ENCODE measurements at regions not wholly inside any gene's neighbourhood (a gene's known extent, or its start where the extent isn't known, plus 50 kb on each side); places are given as distances from the start of the nearest gene placed in this dataset.

GRCh38 chr3:95654570-95655362 lies 1159.6 kb upstream of the EPHA6 start:
- Histone ChIP-seq H3K36me3 (no peaks in the 10 kb centered on the region), H3K9me3 (peaks cover 2% of the 10 kb centered on the region; the same call in 1 of the 2 replicates), H3K4me3 (no peak overlapping the region), H3K27me3 (no peaks in the 10 kb centered on the region)
- DNase-seq: no peak

GRCh38 chr3:95655363-95655986 lies 1158.9 kb upstream of the EPHA6 start:
- Histone ChIP-seq H3K27me3 (no peaks in the 10 kb centered on the region), H3K36me3 (no peaks in the 10 kb centered on the region), H3K9me3 (peaks cover 2% of the 10 kb centered on the region; the same call in 1 of the 2 replicates), H3K4me3 (no peak overlapping the region)
- DNase-seq: no peak

GRCh38 chr3:95670765-95671164 lies 1143.6 kb upstream of the EPHA6 start:
- no peak overlapping the region for H3K4me3 ChIP-seq
- H3K36me3 ChIP-seq: no peaks in the 10 kb centered on the region
- no peaks in the 10 kb centered on the region for H3K9me3 ChIP-seq
- H3K27me3 ChIP-seq: no peaks in the 10 kb centered on the region
- no peak for DNase-seq

GRCh38 chr3:95673215-95673614 lies 1141.2 kb upstream of the EPHA6 start:
- Histone ChIP-seq H3K9me3 (no peaks in the 10 kb centered on the region), H3K36me3 (no peaks in the 10 kb centered on the region), H3K4me3 (no peak overlapping the region), H3K27me3 (no peaks in the 10 kb centered on the region)
- DNase-seq: no peak

- H3K36me3 ChIP-seq: no peaks in the 10 kb centered on the region
- no peaks in the 10 kb centered on the region for H3K27me3 ChIP-seq
- DNase-seq: no peak
- H3K9me3 ChIP-seq: no peaks in the 10 kb centered on the region; the same call in 1 of the 2 replicates
- H3K4me3 ChIP-seq: no peak overlapping the region
Measured at GRCh38 chr3:95705786-95706418, 1108.5 kb upstream of the EPHA6 start.

- Histone ChIP-seq H3K27me3 (no peaks in the 10 kb centered on the region), H3K4me3 (no peak overlapping the region), H3K9me3 (no peaks in the 10 kb centered on the region; the same call in 1 of the 2 replicates), H3K36me3 (no peaks in the 10 kb centered on the region)
- DNase-seq: no peak
Measured at GRCh38 chr3:95707268-95707667, 1107.1 kb upstream of the EPHA6 start.

GRCh38 chr3:95710684-95711083 lies 1103.7 kb upstream of the EPHA6 start:
- no peaks in the 10 kb centered on the region; the same call in 1 of the 2 replicates for H3K9me3 ChIP-seq
- H3K36me3 ChIP-seq: no peaks in the 10 kb centered on the region
- DNase-seq: no peak
- H3K4me3 ChIP-seq: no peak overlapping the region
- no peaks in the 10 kb centered on the region for H3K27me3 ChIP-seq

- H3K4me3 ChIP-seq: no peak overlapping the region
- no peaks in the 10 kb centered on the region for H3K36me3 ChIP-seq
- no peaks in the 10 kb centered on the region for H3K27me3 ChIP-seq
- H3K9me3 ChIP-seq: no peaks in the 10 kb centered on the region; the same call in 1 of the 2 replicates
- no peak for DNase-seq
Measured at GRCh38 chr3:95711789-95712188, 1102.6 kb upstream of the EPHA6 start.

- H3K36me3 ChIP-seq: no peaks in the 10 kb centered on the region
- no peaks in the 10 kb centered on the region for H3K9me3 ChIP-seq
- H3K27me3 ChIP-seq: no peaks in the 10 kb centered on the region
- H3K4me3 ChIP-seq: no peak overlapping the region
- no peak for DNase-seq
Measured at GRCh38 chr3:95715128-95715527, 1099.3 kb upstream of the EPHA6 start.

- no peaks in the 10 kb centered on the region for H3K9me3 ChIP-seq
- no peaks in the 10 kb centered on the region for H3K36me3 ChIP-seq
- H3K4me3 ChIP-seq: no peak overlapping the region
- no peak for DNase-seq
- no peaks in the 10 kb centered on the region for H3K27me3 ChIP-seq
Measured at GRCh38 chr3:95717048-95717447, 1097.3 kb upstream of the EPHA6 start.

GRCh38 chr3:95718168-95718567 lies 1096.2 kb upstream of the EPHA6 start:
- H3K4me3 ChIP-seq: no peak overlapping the region
- H3K9me3 ChIP-seq: no peaks in the 10 kb centered on the region
- no peaks in the 10 kb centered on the region for H3K27me3 ChIP-seq
- no peaks in the 10 kb centered on the region for H3K36me3 ChIP-seq
- DNase-seq: no peak

- no peaks in the 10 kb centered on the region for H3K27me3 ChIP-seq
- H3K9me3 ChIP-seq: no peaks in the 10 kb centered on the region
- H3K4me3 ChIP-seq: no peak overlapping the region
- H3K36me3 ChIP-seq: no peaks in the 10 kb centered on the region
- DNase-seq: no peak
Measured at GRCh38 chr3:95719481-95719880, 1094.9 kb upstream of the EPHA6 start.

GRCh38 chr3:95721938-95722337 lies 1092.5 kb upstream of the EPHA6 start:
- Histone ChIP-seq H3K27me3 (no peaks in the 10 kb centered on the region), H3K9me3 (no peaks in the 10 kb centered on the region)
- no peak for DNase-seq

GRCh38 chr3:95725770-95726169 lies 1088.6 kb upstream of the EPHA6 start:
- Histone ChIP-seq H3K9me3 (no peaks in the 10 kb centered on the region), H3K36me3 (no peaks in the 10 kb centered on the region), H3K27me3 (no peaks in the 10 kb centered on the region), H3K4me3 (no peak overlapping the region)
- no peak for DNase-seq

More at GRCh38 chr3:95721938-95722337, 1092.5 kb upstream of the EPHA6 start:
- Histone ChIP-seq H3K4me3 (no peak overlapping the region), H3K36me3 (no peaks in the 10 kb centered on the region)

GRCh38 chr3:95731753-95732152 lies 1082.6 kb upstream of the EPHA6 start:
- Histone ChIP-seq H3K36me3 (no peaks in the 10 kb centered on the region), H3K27me3 (no peaks in the 10 kb centered on the region), H3K4me3 (no peak overlapping the region), H3K9me3 (no peaks in the 10 kb centered on the region)
- no peak for DNase-seq

GRCh38 chr3:95733336-95733735 lies 1081.1 kb upstream of the EPHA6 start:
- no peak overlapping the region for H3K4me3 ChIP-seq
- no peak for DNase-seq
- H3K36me3 ChIP-seq: no peaks in the 10 kb centered on the region
- no peaks in the 10 kb centered on the region for H3K9me3 ChIP-seq
- no peaks in the 10 kb centered on the region for H3K27me3 ChIP-seq

GRCh38 chr3:95738045-95738444 lies 1076.3 kb upstream of the EPHA6 start:
- no peak for DNase-seq
- no peaks in the 10 kb centered on the region for H3K36me3 ChIP-seq

More at GRCh38 chr3:95738045-95738444, 1076.3 kb upstream of the EPHA6 start:
- H3K27me3 ChIP-seq: no peaks in the 10 kb centered on the region
- H3K9me3 ChIP-seq: no peaks in the 10 kb centered on the region
- no peak overlapping the region for H3K4me3 ChIP-seq
